Gastroesophageal sphincter (tissue), 4 donors: ENCODE measurements at regions not wholly inside any gene's neighbourhood (a gene's known extent, or its start where the extent isn't known, plus 50 kb on each side); places are given as distances from the start of the nearest gene placed in this dataset.

ENCODE experiments used
- ATAC-seq: fragments of 150-250 bp; one replicate; pipeline ENCODE4 v1.9.1; 2016; ENCODE audit warnings: mild to moderate bottlenecking, moderate library complexity
- H3K27ac ChIP-seq, 4 donors: fragments of 200-600 bp; sonication (generic) in 3 of 4; 1 replicate in 3 of 4; 2 replicates in 1 of 4; pipeline ENCODE4 v1.5.1; 2016 to 2019
- H3K27me3 ChIP-seq: fragments of 200-600 bp; sonication (generic); one replicate; pipeline ENCODE4 v1.5.1; 2019
- H3K36me3 ChIP-seq, 2 donors: fragments of 200-600 bp; sonication (generic); one replicate each; pipeline ENCODE4 v1.5.1; 2019; ENCODE audit warnings: control low read depth in 1 of 2
- H3K4me1 ChIP-seq, 3 donors: fragments of 200-600 bp; sonication (generic); 1 replicate in 2 of 3; 2 replicates in 1 of 3; pipeline ENCODE4 v1.5.1; 2016 to 2019; ENCODE audit warnings: control low read depth in 2 of 3
- H3K4me3 ChIP-seq, 2 donors: fragments of 200-600 bp; sonication (generic); one replicate each; pipeline ENCODE4 v1.5.1; 2019; ENCODE audit warnings: mild to moderate bottlenecking in 1 of 2, moderate library complexity in 1 of 2
- H3K9me3 ChIP-seq, 3 donors: fragments of 200-600 bp; sonication (generic); one replicate each; pipeline ENCODE4 v1.5.1; 2017 to 2019; ENCODE audit warnings: control low read depth in 2 of 3
- EP300 ChIP-seq: sonication (generic); formaldehyde crosslinking; IDR thresholded peaks from one replicate; pipeline ENCODE4 v1.6.1; 2017; ENCODE audit warnings: antibody characterized with exemption, mild to moderate bottlenecking
- POLR2A ChIP-seq, 2 donors: fragments of 450-650 bp; IDR thresholded peaks; one replicate each; pipeline ENCODE4 v1.6.1; 2017; ENCODE audit warnings: antibody characterized with exemption in 2 of 2, mild to moderate bottlenecking in 2 of 2, moderate library complexity in 1 of 2
- POLR2AphosphoS5 ChIP-seq: sonication (generic); formaldehyde crosslinking; IDR thresholded peaks from one replicate; pipeline ENCODE4 v1.6.1; 2017; ENCODE audit warnings: antibody characterized with exemption
- WGBS, 2 donors: methylation state at CpG; one replicate each; pipeline ENCODE4 v1.1.5; 2018; ENCODE audit warnings: low coverage in 1 of 2; 5-methylcytosine and 5-hydroxymethylcytosine counted together
- TF ChIP-seq, protein P1 (sequence below), 4 experiments: fragments of 200-600 bp in 2 of 4; fragments of 450-650 bp in 2 of 4; sonication (generic) in 1 of 4; IDR thresholded peaks; one replicate each; pipeline ENCODE4 v1.5.1; 2017 to 2019; ENCODE audit warnings: antibody characterized with exemption in 4 of 4, mild to moderate bottlenecking in 2 of 4, moderate library complexity in 2 of 4

DNA sequence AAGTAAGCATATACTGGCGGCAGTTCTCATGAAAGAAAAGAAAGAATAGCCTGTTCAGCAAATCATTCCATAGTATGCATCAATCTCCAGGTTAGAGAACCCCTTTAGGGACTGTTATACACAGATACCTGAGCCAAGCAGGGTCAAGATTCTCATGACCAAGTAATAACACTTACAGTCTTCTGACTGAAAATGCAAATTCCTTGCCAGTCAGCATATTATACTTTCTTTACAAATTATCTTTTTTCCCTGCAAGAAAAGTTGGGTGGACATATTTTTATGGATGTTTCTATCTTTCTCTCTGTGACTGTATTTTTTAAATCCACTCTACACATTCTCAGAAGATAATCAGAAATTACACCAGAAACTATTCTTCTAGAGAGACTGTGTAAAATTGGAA is 120.4 kb upstream of the COL5A2 start:
- Histone ChIP-seq H3K4me1 (no peaks in the 10 kb centered on the region), H3K27ac (no peak overlapping the region), H3K9me3 (no peaks in the 10 kb centered on the region), H3K27me3 (no peaks in the 10 kb centered on the region), H3K4me3 (no peak overlapping the region), H3K36me3 (no peaks in the 10 kb centered on the region)
- TF ChIP-seq EP300, result no peak
- no peak for TF ChIP-seq POLR2AphosphoS5
- TF ChIP-seq POLR2A (IDR thresholded peaks at IDR 0.05), result no peak
- TF ChIP-seq, protein P1, sequence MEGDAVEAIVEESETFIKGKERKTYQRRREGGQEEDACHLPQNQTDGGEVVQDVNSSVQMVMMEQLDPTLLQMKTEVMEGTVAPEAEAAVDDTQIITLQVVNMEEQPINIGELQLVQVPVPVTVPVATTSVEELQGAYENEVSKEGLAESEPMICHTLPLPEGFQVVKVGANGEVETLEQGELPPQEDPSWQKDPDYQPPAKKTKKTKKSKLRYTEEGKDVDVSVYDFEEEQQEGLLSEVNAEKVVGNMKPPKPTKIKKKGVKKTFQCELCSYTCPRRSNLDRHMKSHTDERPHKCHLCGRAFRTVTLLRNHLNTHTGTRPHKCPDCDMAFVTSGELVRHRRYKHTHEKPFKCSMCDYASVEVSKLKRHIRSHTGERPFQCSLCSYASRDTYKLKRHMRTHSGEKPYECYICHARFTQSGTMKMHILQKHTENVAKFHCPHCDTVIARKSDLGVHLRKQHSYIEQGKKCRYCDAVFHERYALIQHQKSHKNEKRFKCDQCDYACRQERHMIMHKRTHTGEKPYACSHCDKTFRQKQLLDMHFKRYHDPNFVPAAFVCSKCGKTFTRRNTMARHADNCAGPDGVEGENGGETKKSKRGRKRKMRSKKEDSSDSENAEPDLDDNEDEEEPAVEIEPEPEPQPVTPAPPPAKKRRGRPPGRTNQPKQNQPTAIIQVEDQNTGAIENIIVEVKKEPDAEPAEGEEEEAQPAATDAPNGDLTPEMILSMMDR (IDR thresholded peaks at IDR 0.05), result no peak
- 69 to 100% methylated on average over 1 of the region's 1 CpG for WGBS, 2 donors
- ATAC-seq, result no peak

DNA sequence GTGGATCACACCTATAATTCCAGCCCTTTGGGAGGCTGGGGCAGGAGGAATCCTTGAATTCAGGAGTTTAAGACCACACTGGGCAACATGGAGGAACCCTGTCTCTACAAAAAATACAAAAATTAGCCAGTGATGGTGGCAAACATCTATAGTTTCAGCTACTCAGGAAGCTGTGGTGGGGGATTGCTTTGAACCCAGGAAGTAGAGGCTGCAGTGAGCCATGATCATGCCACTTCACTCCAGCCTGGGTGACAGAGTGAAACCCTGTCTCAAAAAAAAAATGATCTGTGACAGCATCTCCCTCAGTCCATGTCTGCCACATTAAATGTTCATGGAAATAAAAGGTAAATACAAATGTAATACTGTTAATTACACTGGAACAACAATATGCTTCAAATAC is 121.4 kb upstream of the COL5A2 start:
- ATAC-seq, result no peak
- no peak for TF ChIP-seq POLR2A (IDR thresholded peaks at IDR 0.05)
- TF ChIP-seq, protein P1 (IDR thresholded peaks at IDR 0.05), result no peak
- TF ChIP-seq EP300, result no peak
- H3K4me3 ChIP-seq, result no peak overlapping the region
- no peaks in the 10 kb centered on the region for H3K4me1 ChIP-seq
- H3K9me3 ChIP-seq, result no peaks in the 10 kb centered on the region
- H3K27ac ChIP-seq, result no peak overlapping the region
- H3K36me3 ChIP-seq, result no peaks in the 10 kb centered on the region
- H3K27me3 ChIP-seq, result no peaks in the 10 kb centered on the region

DNA sequence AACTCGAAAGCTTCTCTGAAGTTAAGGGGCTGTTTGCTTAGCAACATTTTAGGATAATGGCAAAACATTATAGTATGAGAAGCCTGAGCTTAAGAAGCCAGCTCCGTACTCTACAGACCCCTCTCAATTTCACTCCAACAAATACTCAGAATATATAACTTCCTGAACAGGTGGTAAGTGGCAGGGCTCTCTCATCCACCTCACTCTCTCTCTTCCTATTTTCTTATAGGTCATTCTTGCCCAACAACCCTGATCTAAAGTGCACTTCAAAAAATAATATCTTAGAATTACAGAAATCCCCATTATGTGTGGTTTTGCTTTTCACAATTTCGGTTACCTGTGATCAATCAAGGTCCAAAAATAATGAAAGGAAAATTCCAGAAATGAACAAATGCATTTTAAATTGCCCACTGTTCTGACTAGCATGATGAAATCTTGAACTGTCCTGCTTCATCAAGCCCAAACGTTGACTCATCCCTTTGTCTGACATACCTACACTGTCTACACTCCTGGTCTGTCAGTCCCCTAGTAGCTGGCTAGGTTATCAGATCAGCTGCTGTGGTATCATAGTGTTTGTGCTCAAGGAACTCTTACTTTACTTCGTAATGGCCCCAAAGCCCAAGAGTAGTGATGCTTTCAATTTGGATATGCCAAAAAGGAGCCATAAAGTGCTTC is 122.8 kb upstream of the COL5A2 start:
- WGBS, 2 donors, result 86 to 87% methylated on average over 5 of the region's 5 CpGs
- Histone ChIP-seq H3K36me3 (no peaks in the 10 kb centered on the region), H3K9me3 (no peaks in the 10 kb centered on the region), H3K27ac (no peak overlapping the region), H3K4me1 (no peaks in the 10 kb centered on the region), H3K4me3 (no peak overlapping the region), H3K27me3 (no peaks in the 10 kb centered on the region)
- TF ChIP-seq, protein P1 (IDR thresholded peaks at IDR 0.05), result no peak
- TF ChIP-seq EP300 (no peak), POLR2A (IDR thresholded peaks at IDR 0.05) (no peak), POLR2AphosphoS5 (no peak)
- no peak for ATAC-seq

DNA sequence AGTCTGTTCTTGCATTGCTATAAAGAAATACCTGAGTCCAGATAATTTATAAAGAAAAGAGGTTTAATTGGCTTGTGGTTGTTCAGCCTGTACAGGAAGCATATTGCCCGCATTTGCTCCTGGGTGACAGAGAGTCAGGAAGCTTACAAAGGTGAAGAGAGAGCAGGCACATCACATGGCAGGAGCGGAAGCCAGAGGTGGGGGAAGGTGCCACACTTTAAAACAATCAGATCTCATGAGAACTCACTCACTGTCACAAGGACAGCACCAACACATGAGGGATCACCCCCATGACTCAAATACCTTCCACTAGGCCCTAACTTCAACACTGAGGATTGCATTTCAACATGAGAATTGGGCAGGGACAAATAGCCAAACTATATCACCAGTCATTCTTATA is 124.8 kb upstream of the COL5A2 start:
- H3K36me3 ChIP-seq, result no peaks in the 10 kb centered on the region
- no peak for ATAC-seq
- no peaks in the 10 kb centered on the region for H3K9me3 ChIP-seq
- no peaks in the 10 kb centered on the region for H3K4me1 ChIP-seq
- no peak overlapping the region for H3K4me3 ChIP-seq
- no peak overlapping the region for H3K27ac ChIP-seq
- 79 to 94% methylated on average over 2 of the region's 2 CpGs for WGBS, 2 donors
- TF ChIP-seq EP300, result no peak
- no peak for TF ChIP-seq POLR2AphosphoS5
- TF ChIP-seq, protein P1 (IDR thresholded peaks at IDR 0.05), result no peak
- no peak for TF ChIP-seq POLR2A (IDR thresholded peaks at IDR 0.05)
- H3K27me3 ChIP-seq, result no peaks in the 10 kb centered on the region

DNA sequence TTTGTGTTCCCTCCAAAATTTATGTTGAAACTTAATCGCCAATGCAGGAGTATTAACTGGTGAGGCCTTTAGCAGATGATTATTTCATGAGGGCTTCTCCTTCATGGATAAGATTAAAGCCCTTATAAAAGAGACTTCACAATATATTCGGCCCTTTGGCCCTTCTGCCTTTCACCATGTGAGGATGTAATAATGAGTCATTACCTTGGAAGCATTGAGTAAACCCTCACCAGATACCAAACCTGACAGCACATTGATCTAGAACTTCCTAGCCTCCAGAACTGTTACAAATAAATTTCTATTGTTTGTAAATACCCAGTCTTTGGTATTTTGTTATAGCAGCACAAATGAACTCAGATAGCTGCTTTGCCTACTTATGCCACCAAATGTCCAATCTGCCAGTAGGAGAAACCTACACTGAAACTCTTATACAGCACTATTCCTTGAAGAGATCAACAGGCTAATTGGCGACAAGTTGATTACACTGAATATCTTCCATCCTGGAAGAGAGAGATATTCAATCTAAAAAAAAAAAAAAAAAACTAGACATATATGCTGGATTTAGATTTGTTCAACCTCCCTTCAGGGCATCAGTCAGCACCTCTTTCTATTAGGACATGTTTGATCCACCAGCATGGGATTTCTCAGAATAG is 125.9 kb upstream of the COL5A2 start:
- Histone ChIP-seq H3K36me3 (no peaks in the 10 kb centered on the region), H3K4me1 (no peaks in the 10 kb centered on the region), H3K4me3 (no peak overlapping the region), H3K9me3 (no peaks in the 10 kb centered on the region), H3K27ac (no peak overlapping the region), H3K27me3 (no peaks in the 10 kb centered on the region)
- WGBS, 2 donors, result 92 to 100% methylated on average over 3 of the region's 3 CpGs
- ATAC-seq, result no peak
- no peak for TF ChIP-seq POLR2A (IDR thresholded peaks at IDR 0.05)
- no peak for TF ChIP-seq POLR2AphosphoS5
- no peak for TF ChIP-seq EP300
- TF ChIP-seq, protein P1 (IDR thresholded peaks at IDR 0.05), result no peak
